AG10803 (cell line): ENCODE measurements at regions not wholly inside any gene's neighbourhood (a gene's known extent, or its start where the extent isn't known, plus 50 kb on each side); places are given as distances from the start of the nearest gene placed in this dataset.
A peak's percentile ranks its signal among the peaks of the same experiment; 100 is the strongest.

Experiments
- DNase-seq: peaks from one replicate; pipeline ENCODE4 v3.0.0; 2010; ENCODE audit warnings: low read depth
- H3K4me3 ChIP-seq: 2 replicates; pipeline ENCODE4 v1.5.1; 2011; ENCODE audit warnings: mild to moderate bottlenecking, low read length, control low read depth
- CTCF ChIP-seq: conservative IDR thresholded peaks from 2 replicates; pipeline ENCODE4 v1.5.1; 2011; ENCODE audit warnings: mild to moderate bottlenecking, low read length, control low read depth, inconsistent platforms

GRCh38 chr5:167943343-167943742, 348.1 kb upstream of the WWC1 start:
- H3K4me3 ChIP-seq, result no peak overlapping the region
- peak; percentile 61 for DNase-seq
- no peak for TF ChIP-seq CTCF

DNA sequence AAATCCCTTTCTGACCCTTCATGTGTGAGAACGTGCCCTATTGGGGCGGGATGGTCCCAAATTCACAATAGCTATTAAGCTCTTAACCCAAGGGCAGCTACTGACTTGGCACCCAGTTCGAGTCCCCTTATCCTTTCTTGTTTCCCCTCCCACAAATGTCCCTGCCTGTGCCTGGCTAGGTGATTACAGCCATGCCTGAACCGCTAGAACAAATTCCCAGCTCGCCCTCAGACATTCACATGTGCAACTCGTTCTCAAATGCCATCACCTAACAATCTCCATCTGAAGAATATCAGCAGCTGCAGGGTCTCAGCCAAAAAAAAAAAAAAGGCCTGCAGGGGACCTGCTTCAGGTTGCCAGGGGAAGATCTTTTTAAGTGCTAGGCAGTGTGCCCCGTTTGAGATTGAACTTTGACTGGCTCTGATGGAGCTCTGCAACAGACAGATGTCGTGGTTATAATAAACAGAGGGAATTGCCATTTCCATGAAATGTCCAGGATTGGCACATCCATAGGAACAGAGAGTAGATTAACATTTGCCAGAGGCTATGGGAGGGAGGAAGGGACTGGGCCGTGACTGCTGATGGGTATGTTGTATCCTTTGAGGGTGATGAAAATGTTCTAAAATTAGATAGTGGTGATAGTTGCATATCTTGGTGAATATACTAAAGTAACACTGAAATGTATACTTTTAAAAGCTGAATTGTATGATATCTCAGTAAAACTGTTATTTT, 347.2 kb upstream of the WWC1 start:
- DNase-seq, result no peak
- no peak for TF ChIP-seq CTCF
- no peak overlapping the region for H3K4me3 ChIP-seq

DNA sequence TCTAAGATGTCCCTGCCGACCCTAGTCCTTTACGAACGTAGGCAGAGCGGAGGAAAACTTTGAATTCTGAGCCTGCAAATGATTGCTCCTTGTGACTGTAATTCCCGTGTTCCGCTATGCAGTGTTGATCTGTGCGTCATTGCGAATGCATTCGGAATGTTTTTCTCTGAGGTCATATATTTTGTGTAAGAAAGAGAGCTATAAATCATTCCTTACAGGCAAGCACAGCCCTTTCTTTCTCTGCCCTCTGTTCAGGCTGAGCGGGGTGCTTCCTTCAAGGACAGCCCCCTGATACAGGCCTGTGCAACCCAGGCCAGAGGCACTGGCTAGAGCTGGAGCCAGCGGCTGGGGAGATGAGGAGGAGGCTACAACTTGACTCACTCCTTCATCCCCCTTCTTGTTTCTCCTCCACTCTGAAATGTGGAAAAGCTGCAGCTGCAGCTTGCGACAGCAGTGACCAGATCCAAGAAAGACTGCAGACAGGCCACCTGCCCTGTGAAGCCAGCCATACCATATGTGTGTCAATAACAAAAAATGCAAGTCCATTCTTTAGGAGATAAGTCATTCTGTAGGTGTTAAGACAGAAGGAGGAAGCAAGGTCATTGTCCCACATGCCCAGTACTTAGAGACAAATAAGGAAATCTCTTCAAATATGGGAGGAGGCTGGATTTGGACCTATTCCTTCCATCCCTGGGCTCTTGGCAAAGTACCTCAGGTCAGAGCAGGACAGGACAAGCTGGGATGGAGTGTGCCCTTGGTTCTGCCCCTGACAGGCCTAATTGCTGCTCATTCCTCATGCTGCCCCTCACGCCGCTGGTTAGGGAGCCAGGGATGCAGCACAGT, 345.7 kb upstream of the WWC1 start:
- TF ChIP-seq CTCF, result no peak
- peak; percentile 99 for DNase-seq
- H3K4me3 ChIP-seq, result no peak overlapping the region

DNA sequence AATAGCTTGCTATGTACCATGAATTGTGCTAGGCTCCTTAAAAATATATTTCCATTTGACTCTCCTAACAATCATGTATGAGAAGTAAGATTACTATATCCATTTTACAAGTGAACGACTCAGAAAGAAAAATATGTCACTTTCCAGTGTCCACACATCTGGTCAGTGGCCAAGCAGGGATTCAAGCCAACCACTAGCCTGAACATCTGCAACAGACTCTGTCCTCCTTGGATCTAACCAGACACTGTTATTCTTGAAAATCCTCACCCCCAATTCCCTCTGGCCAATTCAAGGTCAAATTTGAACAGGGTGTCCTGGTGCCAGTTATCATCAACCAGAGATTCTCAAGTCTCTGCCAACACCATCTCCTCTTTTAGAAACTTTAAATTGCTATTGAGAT, 344.1 kb upstream of the WWC1 start:
- TF ChIP-seq CTCF, result no peak
- DNase-seq, result peak; percentile 75
- no peak overlapping the region for H3K4me3 ChIP-seq

- no peak for TF ChIP-seq CTCF
- DNase-seq, result no peak
- H3K4me3 ChIP-seq, result no peak overlapping the region
Observed at GRCh38 chr5:167948251-167948650, 343.2 kb upstream of the WWC1 start.

DNA sequence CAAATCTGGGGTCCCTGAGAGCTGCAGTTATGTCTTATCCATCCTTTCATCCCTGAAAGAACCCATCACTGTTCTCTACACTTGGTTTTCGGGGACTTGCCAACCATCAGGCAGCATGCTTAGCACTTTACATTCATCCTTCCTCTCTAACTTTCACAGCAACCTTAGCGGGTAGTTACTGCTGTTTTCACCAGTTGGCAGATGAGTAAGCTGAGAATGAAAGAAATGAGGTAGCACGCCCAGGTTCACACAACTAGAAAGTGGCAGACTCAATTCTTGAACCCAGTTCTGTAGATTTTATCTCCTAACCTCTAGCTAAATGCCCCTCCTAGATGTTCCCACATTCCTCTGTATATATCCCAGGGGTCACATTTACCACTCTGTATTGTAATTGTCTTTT, 342.0 kb upstream of the WWC1 start:
- DNase-seq, result no peak
- TF ChIP-seq CTCF, result no peak
- H3K4me3 ChIP-seq, result no peak overlapping the region
